ENCODE measurements at regions not wholly inside any gene's neighbourhood (a gene's known extent, or its start where the extent isn't known, plus 50 kb on each side); places are given as distances from the start of the nearest gene placed in this dataset.

DNA sequence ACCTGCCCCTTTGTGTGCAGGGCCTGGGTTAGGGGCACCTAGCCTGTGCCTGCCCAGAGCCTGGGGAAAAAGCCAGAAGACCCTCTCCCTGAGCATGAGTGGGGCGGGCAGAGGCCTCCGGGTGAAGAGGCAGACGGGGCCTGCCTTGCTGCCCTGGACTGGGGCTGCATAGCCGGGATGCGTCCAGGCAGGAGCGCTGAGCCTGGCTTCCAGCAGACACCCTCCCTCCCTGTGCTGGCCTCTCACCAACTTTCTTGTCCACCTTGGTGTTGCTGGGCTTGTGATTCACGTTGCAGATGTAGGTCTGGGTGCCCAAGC, 216.1 kb downstream of the TMEM121 start:
- TF ChIP-seq, protein P1, sequence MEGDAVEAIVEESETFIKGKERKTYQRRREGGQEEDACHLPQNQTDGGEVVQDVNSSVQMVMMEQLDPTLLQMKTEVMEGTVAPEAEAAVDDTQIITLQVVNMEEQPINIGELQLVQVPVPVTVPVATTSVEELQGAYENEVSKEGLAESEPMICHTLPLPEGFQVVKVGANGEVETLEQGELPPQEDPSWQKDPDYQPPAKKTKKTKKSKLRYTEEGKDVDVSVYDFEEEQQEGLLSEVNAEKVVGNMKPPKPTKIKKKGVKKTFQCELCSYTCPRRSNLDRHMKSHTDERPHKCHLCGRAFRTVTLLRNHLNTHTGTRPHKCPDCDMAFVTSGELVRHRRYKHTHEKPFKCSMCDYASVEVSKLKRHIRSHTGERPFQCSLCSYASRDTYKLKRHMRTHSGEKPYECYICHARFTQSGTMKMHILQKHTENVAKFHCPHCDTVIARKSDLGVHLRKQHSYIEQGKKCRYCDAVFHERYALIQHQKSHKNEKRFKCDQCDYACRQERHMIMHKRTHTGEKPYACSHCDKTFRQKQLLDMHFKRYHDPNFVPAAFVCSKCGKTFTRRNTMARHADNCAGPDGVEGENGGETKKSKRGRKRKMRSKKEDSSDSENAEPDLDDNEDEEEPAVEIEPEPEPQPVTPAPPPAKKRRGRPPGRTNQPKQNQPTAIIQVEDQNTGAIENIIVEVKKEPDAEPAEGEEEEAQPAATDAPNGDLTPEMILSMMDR (IDR thresholded peaks at IDR 0.05), result no peak
- TF ChIP-seq POLR2A (IDR thresholded peaks at IDR 0.05), result no peak

All from body of pancreas (tissue), 4 donors.